Hematopoietic multipotent progenitor cell treated with erythropoietin and hydrocortisone succinate and interleukin-3 and kit ligand, for 6 days (in vitro differentiated cells): ENCODE measurements at regions not wholly inside any gene's neighbourhood (a gene's known extent, or its start where the extent isn't known, plus 50 kb on each side); places are given as distances from the start of the nearest gene placed in this dataset.
"Not testable (repeated sequence)": the region's sequence is repeated elsewhere in the genome, so short reads cannot be mapped to it uniquely, and the experiment has no call there.

ENCODE experiments used
- DNase-seq: peaks from one replicate; pipeline ENCODE4 v3.0.0-alpha.2; 2015

DNA sequence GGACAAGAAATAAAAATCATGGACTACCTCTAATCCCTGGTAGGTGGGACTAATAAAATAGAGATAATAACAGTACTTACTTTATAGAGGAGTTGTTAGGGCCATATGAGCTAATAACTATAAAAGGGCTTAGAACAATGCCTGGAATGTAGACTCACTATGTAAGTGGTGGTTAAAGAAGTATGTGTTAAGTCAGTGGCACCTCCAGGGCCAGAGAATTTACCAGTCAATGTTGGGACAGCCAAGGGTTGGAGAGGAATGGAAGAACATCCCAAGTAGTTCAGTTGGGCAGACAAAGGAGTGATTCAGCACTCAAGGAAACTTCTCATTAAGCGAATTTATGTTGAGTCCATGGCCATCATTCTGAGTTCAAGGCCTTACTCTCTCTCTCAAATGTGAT lies 116.8 kb downstream of the OTOR start:
- no peak for DNase-seq

DNA sequence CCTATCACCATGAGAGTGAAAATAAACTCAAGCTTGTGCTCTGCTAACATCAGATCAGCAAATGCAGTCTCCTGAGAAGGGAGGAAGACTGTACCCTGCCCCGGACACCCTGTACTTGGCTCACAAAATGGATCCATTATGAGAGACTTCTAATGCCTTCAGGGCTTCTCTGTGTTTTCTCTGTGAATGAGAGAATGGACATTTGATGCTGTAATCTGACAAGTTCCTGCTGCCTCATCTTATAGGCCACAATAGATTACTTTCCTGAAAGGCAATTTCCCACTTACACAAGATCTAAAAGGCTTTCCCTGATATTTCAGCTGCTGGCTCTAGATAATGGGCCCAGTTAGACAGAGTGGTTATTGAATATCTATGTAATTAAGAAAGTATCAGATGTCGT lies 117.2 kb downstream of the OTOR start:
- no peak for DNase-seq

DNA sequence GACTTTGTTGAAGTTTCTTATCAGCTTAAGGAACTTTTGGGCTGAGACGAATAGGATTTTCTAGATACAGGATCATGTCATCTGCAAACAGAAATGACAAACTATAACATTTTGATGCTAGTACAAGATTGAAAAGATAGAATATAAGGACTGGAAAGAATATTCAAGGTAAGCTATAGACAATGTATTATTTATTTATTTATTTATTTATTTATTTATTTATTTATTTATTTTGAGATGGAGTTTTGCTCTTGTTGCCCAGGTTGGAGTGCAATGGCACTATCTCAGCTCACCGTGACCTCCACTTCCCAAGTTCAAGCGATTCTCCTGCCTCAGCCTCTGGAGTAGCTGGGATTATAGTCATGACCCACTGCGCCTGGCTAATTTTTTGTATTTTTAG lies 125.0 kb downstream of the OTOR start:
- DNase-seq: not testable (repeated sequence)

DNA sequence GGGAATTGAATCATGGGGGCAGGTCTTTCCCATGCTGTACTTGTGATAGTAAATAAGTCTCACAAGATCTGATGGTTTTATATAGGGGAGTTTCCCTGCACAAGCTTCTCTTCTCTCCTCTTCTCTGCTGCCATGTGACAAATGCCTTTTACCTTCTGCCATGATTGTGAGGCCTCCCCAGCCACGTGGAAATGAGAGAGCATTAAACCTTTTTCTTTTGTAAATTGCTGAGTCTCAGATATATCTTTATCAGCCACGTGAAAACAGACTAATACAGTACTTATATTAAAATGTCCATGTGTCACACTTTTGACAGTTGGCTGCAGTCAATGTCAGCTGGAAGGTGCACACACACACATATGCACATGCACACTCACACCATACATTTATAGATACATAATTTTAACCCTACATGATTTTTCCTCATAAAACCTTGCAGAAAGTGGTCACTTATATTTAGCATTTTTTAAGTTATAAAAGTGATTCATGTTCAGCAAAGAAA lies 128.9 kb downstream of the OTOR start:
- DNase-seq: no peak

DNA sequence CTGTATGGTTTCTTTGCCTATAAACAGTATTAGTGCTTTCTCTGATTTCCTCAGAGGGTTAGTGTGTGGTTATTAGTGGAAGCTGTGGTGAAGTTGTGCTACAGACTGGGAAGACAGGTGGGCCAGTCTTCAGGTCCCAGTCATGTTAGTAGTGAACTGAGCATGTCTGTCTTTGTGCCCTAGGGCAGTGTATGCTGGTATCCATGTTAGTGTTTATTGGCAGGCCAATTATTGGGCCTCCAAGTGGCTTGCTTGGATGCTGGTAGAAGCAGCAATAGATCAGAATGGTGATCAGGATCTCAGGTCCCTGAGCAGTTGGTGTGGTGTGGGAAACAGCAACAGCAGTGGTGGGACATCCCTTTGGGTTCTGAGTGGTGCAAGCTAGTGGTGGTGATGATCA lies 137.6 kb downstream of the OTOR start:
- no peak for DNase-seq

DNA sequence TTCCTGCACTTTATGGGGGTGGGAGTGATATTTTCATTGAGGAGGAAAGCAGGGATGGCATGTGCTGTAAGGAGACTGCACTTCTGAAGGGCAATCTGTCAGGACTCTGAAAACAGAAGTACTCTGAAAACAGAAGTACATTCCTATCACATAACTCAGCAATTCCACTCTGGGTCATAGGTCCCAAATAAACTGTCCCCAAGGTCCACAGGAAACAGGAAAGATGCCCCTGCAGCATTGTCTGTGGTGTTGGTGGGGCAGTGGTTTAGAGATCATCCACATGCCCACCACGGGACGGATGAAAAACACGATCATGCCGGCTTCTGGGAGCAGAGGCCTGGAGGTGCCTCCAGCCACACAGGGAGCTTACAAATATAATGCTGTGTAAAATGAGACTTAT lies 150.3 kb downstream of the OTOR start:
- no peak for DNase-seq

DNA sequence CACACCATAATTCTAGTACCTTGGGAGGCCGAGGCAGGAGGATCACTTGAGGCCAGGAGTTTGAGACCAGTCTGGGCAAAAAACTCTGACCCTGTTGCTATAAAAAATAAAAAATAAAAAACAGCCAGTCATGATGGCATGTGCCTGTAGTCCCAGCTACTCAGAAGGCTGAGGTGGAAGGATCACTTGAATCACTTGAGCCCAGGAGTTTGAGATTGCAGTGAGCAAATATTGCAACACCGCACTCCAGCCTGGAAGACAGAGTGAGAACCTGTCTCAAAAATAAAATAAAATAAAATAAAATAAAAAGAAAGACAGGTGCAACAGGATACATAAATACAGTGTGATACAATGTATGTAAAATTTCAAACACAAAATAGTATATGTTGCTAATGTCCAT lies 154.5 kb downstream of the OTOR start:
- no peak for DNase-seq

DNA sequence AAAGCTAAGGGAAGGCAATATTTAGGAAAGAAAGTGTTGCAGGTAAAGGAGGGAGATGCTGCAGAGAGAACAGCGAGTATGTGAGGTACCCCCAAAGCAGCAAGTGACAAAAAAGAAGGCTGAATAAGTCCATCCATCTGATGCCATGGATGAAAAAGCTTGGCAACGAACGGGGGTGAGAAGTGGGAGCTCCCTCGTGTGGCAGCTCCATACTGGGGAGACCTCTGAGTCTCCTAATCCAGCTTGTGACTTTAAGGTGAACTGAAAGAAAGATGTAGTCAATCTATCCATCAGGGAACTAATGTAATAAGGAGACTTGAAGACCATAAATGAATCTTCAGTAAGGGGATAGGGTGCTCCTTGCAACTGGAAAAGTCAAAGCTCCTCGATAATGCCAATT lies 156.6 kb downstream of the OTOR start:
- DNase-seq: no peak

DNA sequence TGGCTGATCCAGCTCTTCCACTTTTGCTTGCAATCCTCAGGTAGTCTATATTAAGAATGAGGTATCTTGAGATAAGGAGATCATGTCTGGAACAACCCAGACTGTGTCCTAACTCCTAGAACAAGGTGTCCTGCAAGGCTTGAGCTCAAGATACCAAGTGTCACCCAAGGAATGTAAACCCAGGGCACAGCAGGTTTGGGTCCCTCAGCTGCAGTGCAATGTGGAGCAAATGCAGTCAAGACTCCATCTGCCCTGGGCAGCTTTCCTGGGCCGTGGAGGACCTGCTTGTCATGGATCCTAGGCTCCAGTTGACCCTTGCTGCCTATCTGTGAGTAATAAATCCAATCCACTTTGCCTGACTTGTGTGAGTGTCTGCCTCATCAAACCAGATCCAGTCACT lies 166.1 kb downstream of the OTOR start:
- DNase-seq: no peak

DNA sequence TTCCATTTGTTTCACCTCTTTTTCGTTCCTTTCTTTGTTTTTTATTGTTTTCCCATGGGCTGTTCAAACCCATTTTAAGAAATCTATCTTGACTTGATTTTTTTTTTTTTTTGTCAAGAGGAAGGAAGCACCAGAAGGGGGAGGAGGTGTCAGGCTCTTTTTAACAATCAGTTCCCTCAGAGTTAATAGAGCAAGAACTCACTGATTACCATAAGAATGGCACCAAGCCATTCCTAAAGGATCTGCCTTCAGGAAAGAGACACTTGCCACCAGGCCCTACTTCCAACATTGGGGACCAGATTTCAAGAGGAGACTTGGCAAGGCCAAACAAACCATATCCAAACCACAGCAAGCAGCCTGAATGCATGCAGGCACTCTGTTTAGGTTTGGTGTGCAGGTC lies 168.0 kb downstream of the OTOR start:
- no peak for DNase-seq

DNA sequence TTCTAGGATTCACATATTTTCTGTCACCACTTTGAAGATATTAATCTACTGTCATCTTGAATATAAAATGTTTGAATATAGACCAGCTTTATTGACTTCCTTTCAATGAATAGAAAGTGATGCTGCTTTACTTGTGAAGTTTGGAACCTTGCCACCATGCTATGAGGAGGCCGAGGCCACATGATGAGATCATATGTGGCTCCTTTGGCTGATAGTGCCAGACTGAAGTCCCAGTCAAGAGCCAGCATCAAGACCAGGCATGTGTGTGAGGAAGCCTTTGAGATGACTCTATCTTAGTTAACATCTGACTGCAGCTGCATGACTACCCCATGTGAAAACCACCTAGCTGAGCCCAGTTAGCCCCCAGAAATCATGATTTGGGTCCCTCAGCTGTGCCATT lies 169.5 kb downstream of the OTOR start:
- DNase-seq: no peak

DNA sequence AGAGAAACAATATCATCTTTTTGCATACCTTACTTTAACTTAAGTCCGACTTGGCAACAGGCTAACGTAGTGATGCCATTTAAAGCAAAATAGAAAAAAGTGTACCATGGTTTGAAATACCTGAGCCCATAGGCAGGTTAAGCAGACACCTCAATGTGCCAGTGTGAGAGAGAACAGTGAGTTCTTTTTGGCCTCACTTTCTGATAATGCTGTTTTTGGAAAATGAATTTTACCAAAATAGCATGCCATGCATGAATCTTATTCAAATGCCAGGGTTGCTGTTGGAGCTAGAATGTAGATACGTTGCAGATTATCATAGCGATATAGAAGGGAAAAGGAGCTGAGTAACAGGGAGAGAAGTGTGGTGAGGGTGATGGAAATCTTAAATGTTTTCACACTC lies 170.2 kb downstream of the OTOR start:
- no peak for DNase-seq

DNA sequence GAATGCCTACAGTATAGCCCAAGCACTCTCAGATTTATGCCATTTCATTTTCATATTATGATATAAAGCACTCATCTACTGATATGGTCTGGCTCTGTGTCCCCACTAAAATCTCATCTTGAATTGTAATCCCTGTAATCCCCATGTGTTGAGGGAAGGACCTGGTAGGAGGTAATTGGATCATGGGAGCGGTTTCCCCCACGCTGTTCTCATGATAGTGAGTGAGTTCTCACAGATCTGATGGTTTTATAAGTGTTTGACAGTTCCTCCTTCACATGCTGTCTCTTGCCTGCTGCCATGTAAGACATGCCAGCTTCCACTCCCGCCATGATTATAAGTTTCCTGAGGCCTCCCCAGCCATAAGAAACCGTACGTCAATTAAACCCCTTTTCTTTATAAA lies 171.7 kb downstream of the OTOR start:
- no peak for DNase-seq

DNA sequence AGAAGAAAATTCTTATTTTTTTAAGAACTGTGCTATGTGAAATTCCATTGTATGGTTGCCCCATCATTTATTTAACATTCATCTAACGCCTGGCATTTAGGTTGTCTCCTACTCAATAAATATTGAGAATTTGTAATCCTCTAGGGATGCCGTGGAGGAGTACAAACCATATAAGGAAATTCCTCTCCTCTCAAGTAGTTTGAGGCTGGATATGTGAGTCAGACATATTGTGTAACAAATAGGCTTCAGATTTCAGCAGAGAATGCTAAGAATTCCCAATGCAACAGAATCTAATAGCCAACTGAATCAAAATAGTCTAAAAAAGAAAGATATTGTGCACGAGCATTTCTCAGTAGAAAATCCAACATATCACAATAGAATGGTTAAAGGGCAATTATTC lies 174.7 kb downstream of the OTOR start:
- no peak for DNase-seq

DNA sequence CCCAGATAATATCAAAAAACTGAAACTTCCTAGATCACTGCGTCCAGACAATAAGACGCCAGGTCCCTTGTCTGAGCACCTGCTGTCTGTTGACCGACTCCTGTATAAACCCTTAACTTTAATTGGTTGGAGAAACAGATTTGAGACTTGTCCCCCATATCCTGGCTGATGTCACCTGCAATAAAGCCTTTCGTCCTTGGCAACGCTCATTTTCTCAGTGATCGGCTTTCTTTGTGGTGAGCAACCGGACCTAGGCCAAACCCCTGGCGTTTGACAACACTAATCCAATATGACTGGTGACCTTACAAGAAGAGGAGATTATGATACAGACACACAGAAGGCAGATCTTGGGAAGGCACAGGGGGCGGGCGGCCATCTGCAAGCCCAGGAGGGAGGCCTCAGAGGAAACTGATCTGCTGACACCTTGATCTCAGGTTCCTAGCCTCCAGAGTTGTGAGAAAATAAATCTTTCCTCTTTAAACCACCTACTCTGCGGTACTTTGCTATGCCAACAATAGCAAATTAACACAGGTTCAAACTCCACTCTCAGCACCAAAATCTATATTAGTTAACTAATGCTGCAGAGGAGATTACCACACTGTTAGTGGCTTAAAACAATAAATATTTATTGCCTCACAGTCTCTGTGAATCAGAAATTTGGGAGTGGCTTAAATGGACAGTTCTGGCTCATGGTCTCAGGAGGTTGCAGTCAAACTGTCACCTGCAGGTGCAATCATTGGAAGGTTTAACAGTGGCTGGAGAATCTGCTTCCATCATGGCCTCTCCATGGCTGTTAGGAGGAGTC lies 178.7 kb downstream of the OTOR start:
- no peak for DNase-seq

DNA sequence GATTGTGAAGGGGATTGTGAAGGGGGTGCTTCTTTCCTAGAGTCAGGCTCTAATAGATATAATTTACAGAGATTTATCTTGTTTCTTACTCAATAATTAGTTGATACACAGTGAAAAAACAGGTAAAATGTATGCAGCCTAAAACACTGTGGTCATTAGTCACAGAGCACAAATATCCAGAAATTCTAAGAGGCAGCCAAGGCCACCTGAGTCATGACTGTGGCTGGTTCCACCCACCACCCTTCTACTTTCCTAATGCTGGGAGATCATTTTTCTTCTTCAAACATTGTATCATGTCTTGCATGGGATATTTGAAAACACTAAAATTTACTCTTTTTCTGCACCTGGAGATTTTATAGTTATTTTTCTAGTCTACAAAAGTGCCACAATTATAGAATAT lies 181.6 kb downstream of the OTOR start:
- no peak for DNase-seq

DNA sequence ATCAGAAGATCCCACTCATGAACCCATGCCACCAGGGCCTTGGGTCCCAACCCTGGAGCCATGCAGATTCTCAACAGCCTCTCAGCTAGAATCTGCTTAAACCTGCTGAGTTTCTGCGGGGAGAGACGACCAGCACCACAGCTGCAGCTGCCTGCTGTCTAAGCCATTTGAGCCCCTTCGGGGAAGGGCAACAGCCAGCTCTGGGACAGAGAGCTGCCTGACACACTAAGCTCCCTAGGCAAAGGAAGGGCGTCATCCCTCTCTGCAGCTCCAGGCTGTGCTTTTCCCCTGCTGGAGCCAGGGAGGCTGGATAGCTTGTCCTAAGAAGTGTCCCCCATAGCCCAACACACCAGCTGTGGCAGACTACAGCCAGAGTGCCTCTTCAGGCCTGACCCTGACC lies 182.5 kb downstream of the OTOR start:
- DNase-seq: no peak

DNA sequence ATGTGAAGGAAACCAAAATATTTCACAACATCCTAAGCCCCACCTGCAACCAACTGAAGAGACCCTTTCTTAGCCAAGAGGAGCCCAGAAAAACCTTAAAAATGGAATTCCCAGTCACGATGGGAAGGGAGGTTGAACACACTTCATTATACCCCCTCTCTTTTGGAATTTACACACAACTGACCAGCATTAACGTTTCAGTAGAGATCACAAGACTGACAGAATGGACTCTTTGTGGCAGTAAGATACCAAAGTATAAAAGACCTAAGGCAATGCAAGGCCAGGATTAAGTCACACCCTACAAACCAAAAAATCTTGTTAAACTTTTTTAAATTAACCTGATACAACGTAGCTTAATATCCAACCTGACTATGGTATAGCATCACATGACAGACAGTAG lies 190.9 kb downstream of the OTOR start:
- DNase-seq: no peak

DNA sequence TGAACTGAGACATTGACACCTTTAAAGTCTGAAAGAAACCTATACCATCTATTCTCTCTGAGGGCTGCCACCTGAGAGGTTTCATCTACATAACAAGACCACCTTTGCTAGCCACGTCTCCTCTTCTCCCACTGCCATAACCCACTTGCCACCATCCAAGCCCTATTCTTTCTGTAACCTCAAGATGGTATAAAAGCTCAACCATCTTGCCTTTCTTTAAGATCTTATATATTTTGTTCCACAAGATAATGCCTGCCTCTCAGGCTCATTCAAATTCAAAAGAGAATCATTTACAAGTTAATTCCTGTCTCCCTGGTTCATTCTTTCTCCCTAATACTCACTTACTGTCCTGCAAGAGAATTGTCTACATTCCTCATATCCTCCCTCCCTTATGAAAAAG lies 192.5 kb downstream of the OTOR start:
- no peak for DNase-seq

DNA sequence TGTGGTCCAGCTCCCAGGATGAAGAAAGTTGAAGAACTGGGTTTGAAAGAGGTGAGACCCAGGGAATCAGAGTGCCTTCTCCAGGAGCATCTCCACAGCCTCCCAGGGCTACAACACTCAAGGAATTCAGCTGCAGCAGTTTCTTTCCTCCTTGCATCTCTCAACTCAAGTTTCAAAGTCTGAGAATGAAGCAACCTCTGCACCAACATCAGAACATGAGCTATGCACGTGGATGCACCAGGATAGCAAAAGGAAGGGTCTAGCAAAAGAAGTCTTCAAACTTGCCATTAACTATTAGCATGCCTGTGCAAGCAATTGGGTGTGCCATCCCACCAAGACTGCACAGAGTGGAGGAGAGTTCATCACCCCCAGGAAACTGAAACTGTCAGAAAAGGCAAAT lies 193.9 kb downstream of the OTOR start:
- DNase-seq: no peak

DNA sequence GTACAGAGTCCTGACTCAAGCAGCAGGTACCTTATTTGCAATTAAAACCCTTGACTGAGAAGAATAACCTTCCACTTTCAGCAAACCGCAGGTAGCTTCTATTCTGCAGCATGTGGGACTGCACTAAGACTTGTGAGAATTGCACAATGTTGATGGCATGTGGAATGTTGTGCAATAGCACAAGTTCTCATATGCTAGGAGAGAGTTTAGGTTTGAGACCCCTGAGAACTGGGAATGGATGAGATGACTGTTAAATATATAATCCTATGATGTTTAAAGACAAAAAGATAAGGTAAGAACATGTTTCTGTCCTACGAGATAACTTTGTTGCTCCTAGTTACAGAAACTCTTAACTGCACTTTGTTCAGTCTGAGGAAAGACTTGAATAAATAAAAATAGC lies 194.6 kb downstream of the OTOR start:
- DNase-seq: no peak

DNA sequence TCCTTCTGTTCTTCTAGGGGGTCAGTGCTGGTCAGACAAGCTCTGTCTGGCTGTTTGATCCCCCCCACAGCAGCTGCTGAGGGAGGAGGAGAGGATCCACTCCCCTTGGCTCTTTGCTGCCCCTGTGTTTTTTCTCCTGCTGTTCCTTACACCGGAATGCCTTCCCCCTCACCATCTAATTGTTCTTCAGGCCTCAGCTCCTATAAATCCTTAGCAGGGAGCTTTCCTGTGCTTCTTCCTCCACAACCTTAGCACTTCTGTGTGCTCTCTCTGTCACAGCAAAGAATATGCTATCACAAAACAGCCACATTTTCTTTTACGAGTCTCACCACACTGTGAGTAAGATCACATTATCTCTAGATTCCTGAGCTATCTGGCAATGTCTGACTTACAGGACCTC lies 196.6 kb downstream of the OTOR start:
- no peak for DNase-seq

DNA sequence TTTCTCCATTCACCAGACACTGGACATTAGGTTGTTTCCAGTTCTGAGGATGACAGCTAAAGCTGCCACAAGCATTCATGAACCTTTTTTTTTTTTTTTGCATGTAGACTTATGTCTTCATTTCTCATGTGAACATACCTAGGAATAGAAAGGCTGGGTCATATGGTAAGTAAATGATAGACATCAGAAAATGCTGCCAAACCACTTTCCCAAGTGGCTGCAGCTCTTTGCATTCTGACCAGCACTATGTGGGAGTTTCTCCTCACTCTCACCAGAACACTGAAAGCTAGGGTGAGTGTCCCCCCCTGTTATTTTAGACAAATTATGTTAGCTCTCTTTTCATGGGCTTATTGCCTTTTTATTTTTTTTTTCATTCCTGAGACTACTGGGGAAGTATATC lies 197.5 kb downstream of the OTOR start:
- no peak for DNase-seq

DNA sequence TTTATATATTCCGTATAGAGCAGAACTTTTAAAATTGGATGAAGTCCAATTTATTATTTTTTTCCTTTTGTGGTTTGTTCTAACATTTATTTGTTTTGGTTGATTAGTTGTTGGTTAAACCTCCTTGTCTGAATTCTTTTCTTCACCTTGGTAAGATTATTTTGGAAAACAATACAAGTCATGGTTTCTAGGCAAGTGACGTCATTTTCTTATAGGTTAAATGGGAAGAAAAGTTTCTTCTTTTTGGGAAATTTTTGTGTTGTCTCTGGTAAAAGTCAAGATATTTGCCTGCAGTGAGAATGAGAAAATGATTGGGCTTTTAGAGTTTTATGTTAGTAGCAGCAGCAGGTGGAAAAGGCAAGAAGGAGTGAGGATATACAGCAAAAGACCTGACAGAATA lies 197.9 kb downstream of the OTOR start:
- no peak for DNase-seq

DNA sequence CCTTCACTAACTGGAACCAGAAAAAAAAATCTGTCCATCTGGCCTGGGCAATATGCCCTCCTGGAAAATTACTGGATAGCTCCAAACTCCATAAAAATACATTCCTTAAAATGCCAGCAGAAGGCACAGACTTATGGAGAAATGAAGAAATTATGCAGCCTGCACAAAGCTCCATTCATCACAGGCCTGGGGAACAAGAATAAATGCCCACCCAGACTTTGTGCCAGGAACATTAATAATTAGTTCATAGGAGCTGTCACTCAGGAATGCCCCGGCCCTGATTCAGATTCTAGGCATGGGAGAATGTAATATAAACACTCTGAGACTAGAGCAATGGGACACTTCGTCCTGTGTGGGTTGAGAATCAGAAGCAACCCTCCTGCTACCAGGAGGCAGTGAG lies 199.3 kb downstream of the OTOR start:
- no peak for DNase-seq
